WTC11 (cell line): ENCODE measurements at regions not wholly inside any gene's neighbourhood (a gene's known extent, or its start where the extent isn't known, plus 50 kb on each side); places are given as distances from the start of the nearest gene placed in this dataset.

Experiments used
- ATAC-seq: fragments of 200-7000 bp; cut with Tn5 transposase; 2 replicates; pipeline ENCODE4 v1.10.0; 2021; ENCODE audit warnings: mild to moderate bottlenecking, moderate library complexity
- CTCF ChIA-PET: fragments of 300-600 bp; sonication (Branson Sonifier 250); formaldehyde crosslinking; loops from one replicate; lab custom pipeline; 2021; ENCODE audit warnings: antibody characterized with exemption; lab: Charles Lee
- POLR2A ChIA-PET: fragments of 350-600 bp; sonication (Branson Sonifier 250); formaldehyde crosslinking; loops from one replicate; lab custom pipeline; 2021; ENCODE audit warnings: antibody characterized with exemption; lab: Charles Lee
- DNase-seq: peaks from one replicate; pipeline ENCODE4 v3.0.0; 2021; ENCODE audit warnings: low spot score
- H3K27ac Mint-ChIP-seq: 2 replicates; pipeline ENCODE4 v1.8.0; 2021; ENCODE audit warnings: mixed read lengths
- H3K27me3 Mint-ChIP-seq: 2 replicates; pipeline ENCODE4 v1.8.0; 2021; ENCODE audit warnings: low read depth, mild to moderate bottlenecking, moderate library complexity, mixed read lengths
- H3K36me3 Mint-ChIP-seq: 2 replicates; pipeline ENCODE4 v1.8.0; 2021; ENCODE audit warnings: mixed read lengths
- H3K4me1 Mint-ChIP-seq: 2 replicates; pipeline ENCODE4 v1.8.0; 2022; ENCODE audit warnings: mixed read lengths
- H3K4me3 Mint-ChIP-seq: 2 replicates; pipeline ENCODE4 v1.8.0; 2021; ENCODE audit warnings: mild to moderate bottlenecking, moderate library complexity, mixed read lengths
- H3K9me3 Mint-ChIP-seq: 2 replicates; pipeline ENCODE4 v1.8.0; 2021; ENCODE audit warnings: mixed read lengths
- CBFB ChIP-seq: sonication (generic); formaldehyde crosslinking; IDR thresholded peaks from 2 replicates; pipeline ENCODE4 v1.8.1; 2022; ENCODE audit warnings: mild to moderate bottlenecking, low read depth, missing genetic modification reagents
- CREM ChIP-seq: sonication (generic); formaldehyde crosslinking; IDR thresholded peaks from 2 replicates; pipeline ENCODE4 v1.8.1; 2022; ENCODE audit warnings: mild to moderate bottlenecking, missing genetic modification reagents, moderate library complexity
- ELF4 ChIP-seq: sonication (generic); formaldehyde crosslinking; IDR thresholded peaks from 2 replicates; pipeline ENCODE4 v1.8.1; 2022; ENCODE audit warnings: low read depth, mild to moderate bottlenecking, moderate library complexity, missing genetic modification reagents
- FOXP1 ChIP-seq: sonication (generic); formaldehyde crosslinking; IDR thresholded peaks from 2 replicates; pipeline ENCODE4 v1.8.0; 2022; ENCODE audit warnings: missing genetic modification reagents, mild to moderate bottlenecking, moderate library complexity, borderline replicate concordance
- GTF2I ChIP-seq: fragments of 250-450 bp; sonication (Bioruptor Pico); conservative IDR thresholded peaks from 2 replicates; pipeline ENCODE4 v1.4.0; 2021; ENCODE audit warnings: mild to moderate bottlenecking
- IRF2 ChIP-seq: sonication (generic); formaldehyde crosslinking; IDR thresholded peaks from 2 replicates; pipeline ENCODE4 v1.8.0; 2022; ENCODE audit warnings: low read depth, missing genetic modification reagents, borderline replicate concordance
- JAZF1 ChIP-seq: fragments of 250-450 bp; sonication (Bioruptor Pico); IDR thresholded peaks from 2 replicates; pipeline ENCODE4 v1.9.0; 2021; ENCODE audit warnings: moderate library complexity, mild to moderate bottlenecking, inconsistent platforms
- JUN ChIP-seq: sonication (generic); formaldehyde crosslinking; IDR thresholded peaks from 2 replicates; pipeline ENCODE4 v1.8.0; 2023; ENCODE audit warnings: mild to moderate bottlenecking, missing genetic modification reagents
- MXD4 ChIP-seq: fragments of 250-450 bp; sonication (Bioruptor Pico); IDR thresholded peaks from 2 replicates; pipeline ENCODE4 v1.8.0; 2021; ENCODE audit warnings: mild to moderate bottlenecking, moderate library complexity, borderline replicate concordance
- NFATC4 ChIP-seq: fragments of 250-450 bp; sonication (Bioruptor Pico); IDR thresholded peaks from 2 replicates; pipeline ENCODE4 v1.9.0; 2021; ENCODE audit warnings: mild to moderate bottlenecking
- NFE2L1 ChIP-seq: sonication (generic); formaldehyde crosslinking; IDR thresholded peaks from 2 replicates; pipeline ENCODE4 v1.8.1; 2023; ENCODE audit warnings: missing genetic modification reagents
- NR2C2 ChIP-seq: sonication (generic); formaldehyde crosslinking; IDR thresholded peaks from 2 replicates; pipeline ENCODE4 v1.8.0; 2022; ENCODE audit warnings: mild to moderate bottlenecking, missing genetic modification reagents
- OVOL2 ChIP-seq: fragments of 250-450 bp; sonication (Bioruptor Pico); IDR thresholded peaks from 2 replicates; pipeline ENCODE4 v1.9.0; 2021; ENCODE audit warnings: mild to moderate bottlenecking, borderline replicate concordance
- TCF7 ChIP-seq: sonication (generic); formaldehyde crosslinking; IDR thresholded peaks from 2 replicates; pipeline ENCODE4 v1.8.0; 2022; ENCODE audit warnings: mild to moderate bottlenecking, low read depth, missing genetic modification reagents, moderate library complexity
- TEAD4 ChIP-seq: sonication (generic); formaldehyde crosslinking; IDR thresholded peaks from 2 replicates; pipeline ENCODE4 v1.8.0; 2022; ENCODE audit warnings: mild to moderate bottlenecking, missing genetic modification reagents
- ZNF219 ChIP-seq: sonication (generic); formaldehyde crosslinking; IDR thresholded peaks from 2 replicates; pipeline ENCODE4 v1.8.0; 2023; ENCODE audit warnings: missing genetic modification reagents, mild to moderate bottlenecking, borderline replicate concordance
- ZNF396 ChIP-seq: fragments of 250-450 bp; sonication (Bioruptor Pico); IDR thresholded peaks from 2 replicates; pipeline ENCODE4 v1.8.0; 2021; ENCODE audit warnings: mild to moderate bottlenecking, moderate library complexity, borderline replicate concordance
- ZNF416 ChIP-seq: fragments of 250-450 bp; sonication (Bioruptor Pico); IDR thresholded peaks from 2 replicates; pipeline ENCODE4 v1.9.0; 2021; ENCODE audit warnings: mild to moderate bottlenecking, inconsistent platforms
- ZNF671 ChIP-seq: fragments of 250-450 bp; sonication (Bioruptor Pico); IDR thresholded peaks from 2 replicates; pipeline ENCODE4 v1.8.0; 2021; ENCODE audit warnings: mild to moderate bottlenecking
- TF ChIP-seq, protein P1 (sequence below): sonication (generic); formaldehyde crosslinking; IDR thresholded peaks from 2 replicates; pipeline ENCODE4 v1.8.0; 2023; ENCODE audit warnings: missing genetic modification reagents
- TF ChIP-seq, protein P2 (sequence below): sonication (generic); formaldehyde crosslinking; IDR thresholded peaks from 2 replicates; pipeline ENCODE4 v1.8.1; 2023; ENCODE audit warnings: mild to moderate bottlenecking, moderate library complexity, missing genetic modification reagents
- TF ChIP-seq, protein P3 (sequence below): sonication (generic); formaldehyde crosslinking; IDR thresholded peaks from 2 replicates; pipeline ENCODE4 v1.8.1; 2023; ENCODE audit warnings: mild to moderate bottlenecking, missing genetic modification reagents, borderline replicate concordance
- TF ChIP-seq, protein P4 (sequence below): sonication (generic); formaldehyde crosslinking; IDR thresholded peaks from 2 replicates; pipeline ENCODE4 v1.8.0; 2022; ENCODE audit warnings: mild to moderate bottlenecking, missing genetic modification reagents
- TF ChIP-seq, protein P5 (sequence below): sonication (generic); formaldehyde crosslinking; IDR thresholded peaks from 2 replicates; pipeline ENCODE4 v1.8.0; 2022; ENCODE audit warnings: mild to moderate bottlenecking, missing genetic modification reagents
- TF ChIP-seq, protein P6 (sequence below): sonication (generic); formaldehyde crosslinking; conservative IDR thresholded peaks from 2 replicates; pipeline ENCODE4 v1.8.1; 2022; ENCODE audit warnings: mild to moderate bottlenecking, missing genetic modification reagents
- TF ChIP-seq, protein P7 (sequence below): sonication (generic); formaldehyde crosslinking; IDR thresholded peaks from 2 replicates; pipeline ENCODE4 v1.8.1; 2022; ENCODE audit warnings: low read depth, mild to moderate bottlenecking, moderate library complexity, missing genetic modification reagents, borderline replicate concordance
- TF ChIP-seq, protein P8 (sequence below): sonication (generic); formaldehyde crosslinking; IDR thresholded peaks from 2 replicates; pipeline ENCODE4 v1.8.1; 2022; ENCODE audit warnings: mild to moderate bottlenecking, missing genetic modification reagents, moderate library complexity, borderline replicate concordance

DNA sequence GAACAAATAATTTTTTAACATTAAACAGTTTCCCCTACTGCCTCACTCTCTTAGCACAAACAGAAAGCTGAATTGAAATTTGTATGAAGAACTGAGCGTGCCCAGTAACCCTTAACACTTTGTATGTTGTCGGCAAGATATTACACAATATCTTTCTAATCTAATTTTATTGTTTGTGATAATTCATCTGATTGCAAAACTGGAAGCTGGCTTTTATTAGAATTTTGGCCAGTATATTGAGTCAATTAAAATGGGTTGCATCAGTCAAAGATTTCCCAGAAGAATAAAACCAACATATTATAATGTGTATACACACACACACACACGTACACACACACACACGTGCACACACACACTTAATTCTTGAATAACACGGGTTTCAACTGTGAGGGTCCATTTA is 2332.1 kb downstream of the PCDH7 start:
- no peak overlapping the region for H3K27ac Mint-ChIP-seq
- DNase-seq (no peak), ATAC-seq (no peak)
- H3K4me3 Mint-ChIP-seq: no peak overlapping the region
- H3K36me3 Mint-ChIP-seq: no peaks in the 10 kb centered on the region
- POLR2A ChIA-PET: no interaction called here
- H3K27me3 Mint-ChIP-seq: no peaks in the 10 kb centered on the region
- TF ChIP-seq NFE2L1 (CRISPR knock-in tag) (no peak), ZNF396 (CRISPR knock-in tag) (no peak), GTF2I (CRISPR knock-in tag) (no peak), TEAD4 (CRISPR knock-in tag) (no peak), NR2C2 (CRISPR knock-in tag) (no peak), CBFB (CRISPR knock-in tag) (no peak), FOXP1 (CRISPR knock-in tag) (no peak), JUN (CRISPR knock-in tag) (no peak), MXD4 (CRISPR knock-in tag) (no peak), OVOL2 (CRISPR knock-in tag) (no peak), ELF4 (CRISPR knock-in tag) (no peak), NFATC4 (no peak)
- TF ChIP-seq, protein P1, sequence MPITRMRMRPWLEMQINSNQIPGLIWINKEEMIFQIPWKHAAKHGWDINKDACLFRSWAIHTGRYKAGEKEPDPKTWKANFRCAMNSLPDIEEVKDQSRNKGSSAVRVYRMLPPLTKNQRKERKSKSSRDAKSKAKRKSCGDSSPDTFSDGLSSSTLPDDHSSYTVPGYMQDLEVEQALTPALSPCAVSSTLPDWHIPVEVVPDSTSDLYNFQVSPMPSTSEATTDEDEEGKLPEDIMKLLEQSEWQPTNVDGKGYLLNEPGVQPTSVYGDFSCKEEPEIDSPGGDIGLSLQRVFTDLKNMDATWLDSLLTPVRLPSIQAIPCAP (CRISPR knock-in tag): no peak
- TF ChIP-seq, protein P2, sequence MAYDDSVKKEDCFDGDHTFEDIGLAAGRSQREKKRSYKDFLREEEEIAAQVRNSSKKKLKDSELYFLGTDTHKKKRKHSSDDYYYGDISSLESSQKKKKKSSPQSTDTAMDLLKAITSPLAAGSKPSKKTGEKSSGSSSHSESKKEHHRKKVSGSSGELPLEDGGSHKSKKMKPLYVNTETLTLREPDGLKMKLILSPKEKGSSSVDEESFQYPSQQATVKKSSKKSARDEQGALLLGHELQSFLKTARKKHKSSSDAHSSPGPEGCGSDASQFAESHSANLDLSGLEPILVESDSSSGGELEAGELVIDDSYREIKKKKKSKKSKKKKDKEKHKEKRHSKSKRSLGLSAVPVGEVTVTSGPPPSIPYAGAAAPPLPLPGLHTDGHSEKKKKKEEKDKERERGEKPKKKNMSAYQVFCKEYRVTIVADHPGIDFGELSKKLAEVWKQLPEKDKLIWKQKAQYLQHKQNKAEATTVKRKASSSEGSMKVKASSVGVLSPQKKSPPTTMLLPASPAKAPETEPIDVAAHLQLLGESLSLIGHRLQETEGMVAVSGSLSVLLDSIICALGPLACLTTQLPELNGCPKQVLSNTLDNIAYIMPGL: no peak
- TF ChIP-seq, protein P3, sequence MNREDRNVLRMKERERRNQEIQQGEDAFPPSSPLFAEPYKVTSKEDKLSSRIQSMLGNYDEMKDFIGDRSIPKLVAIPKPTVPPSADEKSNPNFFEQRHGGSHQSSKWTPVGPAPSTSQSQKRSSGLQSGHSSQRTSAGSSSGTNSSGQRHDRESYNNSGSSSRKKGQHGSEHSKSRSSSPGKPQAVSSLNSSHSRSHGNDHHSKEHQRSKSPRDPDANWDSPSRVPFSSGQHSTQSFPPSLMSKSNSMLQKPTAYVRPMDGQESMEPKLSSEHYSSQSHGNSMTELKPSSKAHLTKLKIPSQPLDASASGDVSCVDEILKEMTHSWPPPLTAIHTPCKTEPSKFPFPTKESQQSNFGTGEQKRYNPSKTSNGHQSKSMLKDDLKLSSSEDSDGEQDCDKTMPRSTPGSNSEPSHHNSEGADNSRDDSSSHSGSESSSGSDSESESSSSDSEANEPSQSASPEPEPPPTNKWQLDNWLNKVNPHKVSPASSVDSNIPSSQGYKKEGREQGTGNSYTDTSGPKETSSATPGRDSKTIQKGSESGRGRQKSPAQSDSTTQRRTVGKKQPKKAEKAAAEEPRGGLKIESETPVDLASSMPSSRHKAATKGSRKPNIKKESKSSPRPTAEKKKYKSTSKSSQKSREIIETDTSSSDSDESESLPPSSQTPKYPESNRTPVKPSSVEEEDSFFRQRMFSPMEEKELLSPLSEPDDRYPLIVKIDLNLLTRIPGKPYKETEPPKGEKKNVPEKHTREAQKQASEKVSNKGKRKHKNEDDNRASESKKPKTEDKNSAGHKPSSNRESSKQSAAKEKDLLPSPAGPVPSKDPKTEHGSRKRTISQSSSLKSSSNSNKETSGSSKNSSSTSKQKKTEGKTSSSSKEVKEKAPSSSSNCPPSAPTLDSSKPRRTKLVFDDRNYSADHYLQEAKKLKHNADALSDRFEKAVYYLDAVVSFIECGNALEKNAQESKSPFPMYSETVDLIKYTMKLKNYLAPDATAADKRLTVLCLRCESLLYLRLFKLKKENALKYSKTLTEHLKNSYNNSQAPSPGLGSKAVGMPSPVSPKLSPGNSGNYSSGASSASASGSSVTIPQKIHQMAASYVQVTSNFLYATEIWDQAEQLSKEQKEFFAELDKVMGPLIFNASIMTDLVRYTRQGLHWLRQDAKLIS (CRISPR knock-in tag): no peak
- TF ChIP-seq, protein P4, sequence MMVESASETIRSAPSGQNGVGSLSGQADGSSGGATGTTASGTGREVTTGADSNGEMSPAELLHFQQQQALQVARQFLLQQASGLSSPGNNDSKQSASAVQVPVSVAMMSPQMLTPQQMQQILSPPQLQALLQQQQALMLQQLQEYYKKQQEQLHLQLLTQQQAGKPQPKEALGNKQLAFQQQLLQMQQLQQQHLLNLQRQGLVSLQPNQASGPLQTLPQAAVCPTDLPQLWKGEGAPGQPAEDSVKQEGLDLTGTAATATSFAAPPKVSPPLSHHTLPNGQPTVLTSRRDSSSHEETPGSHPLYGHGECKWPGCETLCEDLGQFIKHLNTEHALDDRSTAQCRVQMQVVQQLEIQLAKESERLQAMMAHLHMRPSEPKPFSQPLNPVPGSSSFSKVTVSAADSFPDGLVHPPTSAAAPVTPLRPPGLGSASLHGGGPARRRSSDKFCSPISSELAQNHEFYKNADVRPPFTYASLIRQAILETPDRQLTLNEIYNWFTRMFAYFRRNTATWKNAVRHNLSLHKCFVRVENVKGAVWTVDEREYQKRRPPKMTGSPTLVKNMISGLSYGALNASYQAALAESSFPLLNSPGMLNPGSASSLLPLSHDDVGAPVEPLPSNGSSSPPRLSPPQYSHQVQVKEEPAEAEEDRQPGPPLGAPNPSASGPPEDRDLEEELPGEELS (CRISPR knock-in tag): no peak
- H3K9me3 Mint-ChIP-seq: no peaks in the 10 kb centered on the region
- CTCF ChIA-PET: no interaction called here
- H3K4me1 Mint-ChIP-seq: peaks cover 2% of the 10 kb centered on the region

DNA sequence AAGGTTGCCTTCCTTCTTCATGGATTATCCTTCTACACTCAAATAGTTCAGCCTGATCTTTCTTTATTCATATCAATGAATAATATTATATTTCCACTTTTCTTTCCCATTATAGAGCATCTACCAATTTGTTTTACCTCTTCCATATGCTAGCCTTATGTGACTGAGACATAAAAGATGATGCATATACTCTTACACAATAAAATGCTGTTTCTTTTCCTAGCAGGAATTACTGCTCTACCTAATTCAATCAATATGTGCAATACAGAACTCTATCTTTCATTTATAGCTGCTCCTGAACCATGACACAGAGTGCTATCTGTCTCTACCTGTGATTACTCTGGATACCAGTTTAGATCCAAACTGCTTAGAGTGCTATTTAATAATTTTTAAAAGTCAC is 2334.0 kb downstream of the PCDH7 start:
- no peak for DNase-seq
- no peaks in the 10 kb centered on the region for H3K9me3 Mint-ChIP-seq
- no peaks in the 10 kb centered on the region for H3K36me3 Mint-ChIP-seq
- ChIA-PET POLR2A (interaction anchor here (0.5 kb wide), 1 partner anchor 1549 kb away, joined by 3 read pairs; no protein-coding TSS in a partner anchor), CTCF (no interaction called here)
- H3K4me1 Mint-ChIP-seq: peaks cover 13% of the 10 kb centered on the region
- H3K27me3 Mint-ChIP-seq: no peaks in the 10 kb centered on the region
- H3K4me3 Mint-ChIP-seq: no peak overlapping the region
- no peak overlapping the region for H3K27ac Mint-ChIP-seq
- no peak for ATAC-seq
- TF ChIP-seq, protein P5, sequence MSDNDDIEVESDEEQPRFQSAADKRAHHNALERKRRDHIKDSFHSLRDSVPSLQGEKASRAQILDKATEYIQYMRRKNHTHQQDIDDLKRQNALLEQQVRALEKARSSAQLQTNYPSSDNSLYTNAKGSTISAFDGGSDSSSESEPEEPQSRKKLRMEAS: no peak
- TF ChIP-seq, protein P6, sequence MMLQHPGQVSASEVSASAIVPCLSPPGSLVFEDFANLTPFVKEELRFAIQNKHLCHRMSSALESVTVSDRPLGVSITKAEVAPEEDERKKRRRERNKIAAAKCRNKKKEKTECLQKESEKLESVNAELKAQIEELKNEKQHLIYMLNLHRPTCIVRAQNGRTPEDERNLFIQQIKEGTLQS (CRISPR knock-in tag): no peak
- no peak for TF ChIP-seq TCF7 (CRISPR knock-in tag)
- no peak for TF ChIP-seq JUN (CRISPR knock-in tag)
- no peak for TF ChIP-seq CREM (CRISPR knock-in tag)
- no peak for TF ChIP-seq ZNF219 (CRISPR knock-in tag)
- no peak for TF ChIP-seq IRF2 (CRISPR knock-in tag)
- TF ChIP-seq, protein P7, sequence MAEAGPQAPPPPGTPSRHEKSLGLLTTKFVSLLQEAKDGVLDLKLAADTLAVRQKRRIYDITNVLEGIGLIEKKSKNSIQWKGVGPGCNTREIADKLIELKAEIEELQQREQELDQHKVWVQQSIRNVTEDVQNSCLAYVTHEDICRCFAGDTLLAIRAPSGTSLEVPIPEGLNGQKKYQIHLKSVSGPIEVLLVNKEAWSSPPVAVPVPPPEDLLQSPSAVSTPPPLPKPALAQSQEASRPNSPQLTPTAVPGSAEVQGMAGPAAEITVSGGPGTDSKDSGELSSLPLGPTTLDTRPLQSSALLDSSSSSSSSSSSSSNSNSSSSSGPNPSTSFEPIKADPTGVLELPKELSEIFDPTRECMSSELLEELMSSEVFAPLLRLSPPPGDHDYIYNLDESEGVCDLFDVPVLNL (CRISPR knock-in tag): no peak
- no peak for TF ChIP-seq ZNF416
- no peak for TF ChIP-seq JAZF1 (CRISPR knock-in tag)
- TF ChIP-seq, protein P8, sequence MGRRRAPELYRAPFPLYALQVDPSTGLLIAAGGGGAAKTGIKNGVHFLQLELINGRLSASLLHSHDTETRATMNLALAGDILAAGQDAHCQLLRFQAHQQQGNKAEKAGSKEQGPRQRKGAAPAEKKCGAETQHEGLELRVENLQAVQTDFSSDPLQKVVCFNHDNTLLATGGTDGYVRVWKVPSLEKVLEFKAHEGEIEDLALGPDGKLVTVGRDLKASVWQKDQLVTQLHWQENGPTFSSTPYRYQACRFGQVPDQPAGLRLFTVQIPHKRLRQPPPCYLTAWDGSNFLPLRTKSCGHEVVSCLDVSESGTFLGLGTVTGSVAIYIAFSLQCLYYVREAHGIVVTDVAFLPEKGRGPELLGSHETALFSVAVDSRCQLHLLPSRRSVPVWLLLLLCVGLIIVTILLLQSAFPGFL: no peak
- TF ChIP-seq ZNF671 (CRISPR knock-in tag): no peak
